DMS153 treated with DMSO at 0.1 percent for 48 hours (cell line): ENCODE measurements at regions not wholly inside any gene's neighbourhood (a gene's known extent, or its start where the extent isn't known, plus 50 kb on each side); places are given as distances from the start of the nearest gene placed in this dataset.
A peak's percentile ranks its signal among the peaks of the same experiment; 100 is the strongest.
"Not testable (repeated sequence)": the region's sequence is repeated elsewhere in the genome, so short reads cannot be mapped to it uniquely, and the experiment has no call there.

Experiments
- DNase-seq: peaks from one replicate; lab custom pipeline; 2025; ENCODE audit not compliant: unreplicated experiment; lab: John Stamatoyannopoulos, UW

DNA sequence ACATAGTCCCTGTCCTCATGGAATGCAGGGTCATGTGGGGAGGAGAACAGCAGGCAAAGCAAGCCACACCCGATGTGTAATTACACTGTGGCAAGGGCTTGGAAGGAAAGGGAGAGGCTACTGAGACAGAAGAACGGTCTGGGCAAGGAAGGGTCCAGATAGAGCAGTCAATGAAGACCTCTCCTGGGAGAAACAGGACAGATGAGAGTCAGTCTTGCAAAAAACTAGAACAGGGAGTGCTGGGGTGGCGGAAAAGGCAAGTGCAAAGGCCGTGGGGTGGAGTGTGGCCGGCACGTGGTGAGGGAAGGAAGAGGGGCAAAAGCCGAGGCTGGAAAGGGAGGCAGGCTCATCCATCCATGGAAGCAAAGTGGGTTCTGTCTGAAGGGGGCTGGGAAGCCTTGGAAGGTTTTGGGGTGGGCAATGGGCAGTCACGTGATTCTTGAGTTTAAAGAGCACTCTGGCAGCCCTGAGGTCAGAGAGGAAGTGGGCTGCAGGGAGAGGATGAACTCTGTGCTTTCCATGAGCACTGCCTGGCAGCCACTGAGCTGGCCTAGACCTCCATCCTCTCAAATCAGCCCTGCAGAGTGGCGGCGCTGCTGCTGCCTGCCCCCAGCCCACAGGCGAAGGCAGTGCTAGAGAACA, 182.2 kb downstream of the INHBB start:
- DNase-seq: no peak

- no peak for DNase-seq
Measured at GRCh38 chr2:120528693-120529076, 182.7 kb downstream of the INHBB start.

DNA sequence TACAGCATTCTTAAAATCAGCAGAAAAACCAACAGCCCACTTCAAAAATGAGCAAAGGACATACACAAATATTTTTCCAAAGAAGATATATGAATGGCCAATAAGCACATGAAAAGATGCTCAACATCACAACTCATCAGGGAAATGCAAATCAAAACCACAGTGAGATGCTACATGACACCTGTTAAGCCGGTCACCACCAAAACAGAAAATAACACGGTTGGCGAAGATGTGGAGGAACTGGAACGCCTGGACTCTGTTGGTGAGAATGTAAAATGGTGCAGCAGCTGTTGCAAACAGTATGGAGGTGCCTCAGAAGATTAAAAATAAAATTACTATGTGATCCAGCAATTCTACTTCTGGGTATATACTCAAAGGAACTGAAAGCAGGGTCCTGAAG, 184.8 kb downstream of the INHBB start:
- no peak for DNase-seq

DNA sequence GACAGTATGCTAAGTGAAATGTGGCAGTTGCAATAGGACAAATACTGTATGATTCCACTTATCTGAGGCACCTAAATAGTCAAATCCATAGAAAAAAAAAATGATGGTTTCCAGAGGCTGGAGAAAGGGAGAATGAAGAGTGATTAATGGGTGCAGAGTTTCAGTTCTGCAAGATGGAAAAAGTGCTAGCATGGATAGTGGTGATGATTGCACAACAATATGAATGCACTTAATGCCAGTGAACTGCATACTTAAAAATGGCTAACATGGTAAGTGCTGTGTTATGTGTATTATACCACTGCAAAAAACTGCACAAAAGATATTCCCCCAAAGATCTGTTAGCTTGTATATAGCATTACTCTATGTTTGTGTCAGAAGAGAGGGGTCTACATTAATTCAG, 185.4 kb downstream of the INHBB start:
- DNase-seq: no peak

GRCh38 chr2:120531863-120532600, 186.1 kb downstream of the INHBB start:
- DNase-seq: no peak

DNA sequence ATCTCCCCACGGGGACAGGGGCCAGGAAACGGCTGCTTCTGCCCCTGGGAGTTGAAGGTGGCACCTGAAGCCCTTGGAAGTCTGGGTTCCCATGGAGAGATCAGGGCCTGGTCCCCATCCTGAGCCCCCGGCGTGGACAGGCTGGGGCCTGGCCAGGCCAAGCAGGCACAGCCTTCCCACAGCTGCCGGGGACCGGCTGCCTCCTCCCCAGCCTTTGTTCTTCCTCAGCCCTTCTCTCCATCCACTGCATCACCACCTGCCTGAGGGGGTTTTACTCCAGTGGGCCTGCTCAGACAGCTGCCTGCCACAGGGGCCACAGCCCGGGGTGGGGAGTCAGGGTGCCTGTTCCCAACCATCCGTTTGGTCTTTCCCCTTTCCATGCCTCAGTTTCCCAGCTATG, 187.7 kb downstream of the INHBB start:
- DNase-seq: no peak

- no peak for DNase-seq
Measured at GRCh38 chr2:120534457-120534856, 188.5 kb downstream of the INHBB start.

DNA sequence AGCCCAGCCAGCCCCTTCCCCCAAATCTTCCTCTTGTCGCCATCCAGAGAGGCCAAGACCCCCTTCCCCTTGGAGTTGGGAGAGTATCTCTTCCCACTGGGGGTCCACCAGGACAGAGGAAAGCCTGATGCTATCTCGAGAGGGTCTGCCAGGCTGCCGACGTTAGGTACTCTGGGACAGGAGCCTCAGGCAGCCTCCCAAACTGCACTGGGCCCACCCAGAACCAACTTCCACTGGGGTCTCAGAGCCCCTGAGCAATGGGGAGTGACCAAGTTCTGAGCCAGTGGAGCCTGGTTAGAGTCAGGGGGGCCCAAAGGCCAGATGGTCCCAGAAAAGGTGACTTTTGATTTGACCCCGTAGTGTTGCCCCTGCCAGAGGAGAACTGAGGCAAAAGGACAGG, 189.1 kb downstream of the INHBB start:
- DNase-seq: no peak

GRCh38 chr2:120536141-120536540, 190.2 kb downstream of the INHBB start:
- DNase-seq: no peak

- peak; percentile 62 for DNase-seq
Measured at GRCh38 chr2:120538691-120539423, 192.9 kb downstream of the INHBB start.

- no peak for DNase-seq
Measured at GRCh38 chr2:120539424-120539936, 193.5 kb downstream of the INHBB start.

- DNase-seq: no peak
Measured at GRCh38 chr2:120539937-120540718, 194.2 kb downstream of the INHBB start.

GRCh38 chr2:120540719-120541552, 194.7 kb upstream of the GLI2 start:
- no peak for DNase-seq

- DNase-seq: no peak
Measured at GRCh38 chr2:120541553-120541932, 194.1 kb upstream of the GLI2 start.

GRCh38 chr2:120541972-120542670, 193.5 kb upstream of the GLI2 start:
- DNase-seq: no peak

- DNase-seq: no peak
Measured at GRCh38 chr2:120542911-120543527, 192.6 kb upstream of the GLI2 start.

DNA sequence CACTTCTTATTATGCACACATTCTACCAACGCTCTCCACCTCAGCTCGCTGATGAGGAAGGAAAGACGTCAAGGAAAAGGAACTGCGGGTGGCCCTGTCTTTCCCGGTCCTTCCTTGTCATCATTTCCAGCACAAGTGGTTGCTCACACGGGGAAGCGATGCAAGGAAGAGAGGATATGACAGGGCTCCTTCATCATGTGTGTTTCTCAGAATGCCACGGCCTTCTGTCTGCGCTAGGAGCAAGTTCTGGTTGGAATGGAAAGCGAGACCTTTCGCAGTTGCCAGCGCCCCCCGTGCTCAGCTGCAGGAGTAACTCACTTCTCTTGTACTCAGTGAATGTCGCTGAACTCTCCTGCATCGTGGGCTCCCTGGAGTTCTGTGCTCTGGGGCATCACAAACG, 191.8 kb upstream of the GLI2 start:
- no peak for DNase-seq

DNA sequence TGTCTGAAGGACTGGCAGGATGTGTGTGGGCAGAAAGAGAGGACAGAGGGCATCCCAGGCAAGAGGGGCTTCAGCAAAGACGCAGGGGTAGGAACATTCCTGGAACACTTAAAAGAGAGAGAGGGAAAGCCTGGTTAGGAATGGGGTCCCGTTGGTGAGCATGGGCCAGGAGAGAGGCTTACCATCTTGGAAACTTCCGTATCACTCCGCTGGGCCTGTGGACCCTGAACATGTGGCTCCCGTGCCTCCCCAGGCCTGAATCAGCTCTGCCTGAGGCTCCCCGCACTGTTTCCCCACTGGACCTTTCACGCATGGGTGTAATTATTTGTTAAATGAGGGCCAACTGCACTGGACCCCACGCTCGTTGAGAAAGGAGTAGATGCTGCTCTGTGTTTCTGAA, 191.1 kb upstream of the GLI2 start:
- DNase-seq: no peak

- not testable (repeated sequence) for DNase-seq
Measured at GRCh38 chr2:120545007-120545406, 190.7 kb upstream of the GLI2 start.
